ENCODE measurements at regions not wholly inside any gene's neighbourhood (a gene's known extent, or its start where the extent isn't known, plus 50 kb on each side); places are given as distances from the start of the nearest gene placed in this dataset.

- H3K79me1 ChIP-seq (ENCODE audit: low read length) = no peaks in the 10 kb centered on the region
- no peak for DNase-seq
- H3K4me3 ChIP-seq (ENCODE audit: low read length) = no peak overlapping the region
- no peak overlapping the region for H4K8ac ChIP-seq (ENCODE audit: low read depth, low read length)
- no peak overlapping the region for H3K18ac ChIP-seq (ENCODE audit: low read length)
- no peak overlapping the region for H3K9ac ChIP-seq (ENCODE audit: low read length)
- no peak overlapping the region for H2BK15ac ChIP-seq (replicated peaks; ENCODE audit: low read depth)
- H2BK120ac ChIP-seq (ENCODE audit: low read depth, low read length) = no peak overlapping the region
- H2BK5ac ChIP-seq (ENCODE audit: low read length) = no peak overlapping the region
- H3K4me2 ChIP-seq (ENCODE audit: low read length) = no peak overlapping the region
- no peak overlapping the region for H2AK5ac ChIP-seq (ENCODE audit: low read length)
- no peaks in the 10 kb centered on the region for H3K79me2 ChIP-seq (ENCODE audit: control insufficient read depth, insufficient read depth, low read length)
- no peak overlapping the region for H3K23ac ChIP-seq (ENCODE audit: low read length)
- no peaks in the 10 kb centered on the region for H3K4me1 ChIP-seq (ENCODE audit: control insufficient read depth, low read depth, low read length)
- H3K36me3 ChIP-seq (ENCODE audit: control insufficient read depth, insufficient read depth, low read length) = no peaks in the 10 kb centered on the region
- H3K27me3 ChIP-seq (ENCODE audit: insufficient read depth, low read length, poor library complexity) = no peaks in the 10 kb centered on the region
- no peak overlapping the region for H3K56ac ChIP-seq (ENCODE audit: low read length)
- no peak overlapping the region for H3K27ac ChIP-seq (ENCODE audit: low read depth, low read length)
- WGBS (ENCODE audit: extremely low coverage, insufficient coverage, low lambda C conversion rate) = no CpG with 5 or more reads among the region's 3 CpGs
- H3K4ac ChIP-seq (ENCODE audit: low read depth, low read length) = no peak overlapping the region
- no peak overlapping the region for H4K5ac ChIP-seq (ENCODE audit: low read length)
Observed at GRCh38 chr2:189366349-189366748, 74.9 kb upstream of the WDR75 start.

GRCh38 chr2:189367343-189367742 lies 73.9 kb upstream of the WDR75 start:
- H3K23ac ChIP-seq (ENCODE audit: low read length) = no peak overlapping the region
- H4K5ac ChIP-seq (ENCODE audit: low read length) = no peak overlapping the region
- no CpG with 5 or more reads among the region's 2 CpGs for WGBS (ENCODE audit: extremely low coverage, insufficient coverage, low lambda C conversion rate)
- H2AK5ac ChIP-seq (ENCODE audit: low read length) = no peak overlapping the region
- H2BK15ac ChIP-seq (replicated peaks; ENCODE audit: low read depth) = no peak overlapping the region
- DNase-seq = no peak
- no peaks in the 10 kb centered on the region for H3K27me3 ChIP-seq (ENCODE audit: insufficient read depth, low read length, poor library complexity)
- H3K79me1 ChIP-seq (ENCODE audit: low read length) = no peaks in the 10 kb centered on the region
- H3K4me1 ChIP-seq (ENCODE audit: control insufficient read depth, low read depth, low read length) = no peaks in the 10 kb centered on the region
- H4K8ac ChIP-seq (ENCODE audit: low read depth, low read length) = no peak overlapping the region
- no peaks in the 10 kb centered on the region for H3K79me2 ChIP-seq (ENCODE audit: control insufficient read depth, insufficient read depth, low read length)
- no peak overlapping the region for H3K4me3 ChIP-seq (ENCODE audit: low read length)
- H2BK120ac ChIP-seq (ENCODE audit: low read depth, low read length) = no peak overlapping the region
- H3K36me3 ChIP-seq (ENCODE audit: control insufficient read depth, insufficient read depth, low read length) = no peaks in the 10 kb centered on the region
- H3K4ac ChIP-seq (ENCODE audit: low read depth, low read length) = no peak overlapping the region
- no peak overlapping the region for H3K56ac ChIP-seq (ENCODE audit: low read length)
- H3K9ac ChIP-seq (ENCODE audit: low read length) = no peak overlapping the region
- H3K18ac ChIP-seq (ENCODE audit: low read length) = no peak overlapping the region
- no peak overlapping the region for H2BK5ac ChIP-seq (ENCODE audit: low read length)
- H3K27ac ChIP-seq (ENCODE audit: low read depth, low read length) = no peak overlapping the region
- H3K4me2 ChIP-seq (ENCODE audit: low read length) = no peak overlapping the region

- H3K4me2 ChIP-seq (ENCODE audit: low read length) = no peak overlapping the region
- H2BK15ac ChIP-seq (replicated peaks; ENCODE audit: low read depth) = no peak overlapping the region
- H3K4ac ChIP-seq (ENCODE audit: low read depth, low read length) = no peak overlapping the region
- no peak overlapping the region for H3K27ac ChIP-seq (ENCODE audit: low read depth, low read length)
- no peak overlapping the region for H4K8ac ChIP-seq (ENCODE audit: low read depth, low read length)
- H2BK5ac ChIP-seq (ENCODE audit: low read length) = no peak overlapping the region
- H4K5ac ChIP-seq (ENCODE audit: low read length) = no peak overlapping the region
- H2AK5ac ChIP-seq (ENCODE audit: low read length) = no peak overlapping the region
- no peaks in the 10 kb centered on the region for H3K79me2 ChIP-seq (ENCODE audit: control insufficient read depth, insufficient read depth, low read length)
- no peak overlapping the region for H2BK120ac ChIP-seq (ENCODE audit: low read depth, low read length)
- H3K18ac ChIP-seq (ENCODE audit: low read length) = no peak overlapping the region
- no peak overlapping the region for H3K4me3 ChIP-seq (ENCODE audit: low read length)
- no peaks in the 10 kb centered on the region for H3K79me1 ChIP-seq (ENCODE audit: low read length)
- H3K23ac ChIP-seq (ENCODE audit: low read length) = no peak overlapping the region
- no peaks in the 10 kb centered on the region for H3K27me3 ChIP-seq (ENCODE audit: insufficient read depth, low read length, poor library complexity)
- no CpG with 5 or more reads among the region's 3 CpGs for WGBS (ENCODE audit: extremely low coverage, insufficient coverage, low lambda C conversion rate)
- DNase-seq = no peak
- no peaks in the 10 kb centered on the region for H3K36me3 ChIP-seq (ENCODE audit: control insufficient read depth, insufficient read depth, low read length)
- H3K9ac ChIP-seq (ENCODE audit: low read length) = no peak overlapping the region
- H3K4me1 ChIP-seq (ENCODE audit: control insufficient read depth, low read depth, low read length) = no peaks in the 10 kb centered on the region
- no peak overlapping the region for H3K56ac ChIP-seq (ENCODE audit: low read length)
Observed at GRCh38 chr2:189369566-189369965, 71.7 kb upstream of the WDR75 start.

GRCh38 chr2:189370719-189371118 lies 70.6 kb upstream of the WDR75 start:
- Histone ChIP-seq H3K18ac (ENCODE audit: low read length) (no peak overlapping the region), H3K36me3 (ENCODE audit: control insufficient read depth, insufficient read depth, low read length) (no peaks in the 10 kb centered on the region), H3K56ac (ENCODE audit: low read length) (no peak overlapping the region), H2AK5ac (ENCODE audit: low read length) (no peak overlapping the region), H3K9ac (ENCODE audit: low read length) (no peak overlapping the region), H3K4me3 (ENCODE audit: low read length) (no peak overlapping the region), H3K4me2 (ENCODE audit: low read length) (no peak overlapping the region), H3K27me3 (ENCODE audit: insufficient read depth, low read length, poor library complexity) (no peaks in the 10 kb centered on the region), H4K8ac (ENCODE audit: low read depth, low read length) (no peak overlapping the region), H3K4me1 (ENCODE audit: control insufficient read depth, low read depth, low read length) (no peaks in the 10 kb centered on the region), H3K79me1 (ENCODE audit: low read length) (no peaks in the 10 kb centered on the region), H3K4ac (ENCODE audit: low read depth, low read length) (no peak overlapping the region), H2BK15ac (replicated peaks; ENCODE audit: low read depth) (no peak overlapping the region), H3K23ac (ENCODE audit: low read length) (no peak overlapping the region), H3K27ac (ENCODE audit: low read depth, low read length) (no peak overlapping the region), H2BK5ac (ENCODE audit: low read length) (no peak overlapping the region), H2BK120ac (ENCODE audit: low read depth, low read length) (no peak overlapping the region), H4K5ac (ENCODE audit: low read length) (no peak overlapping the region), H3K79me2 (ENCODE audit: control insufficient read depth, insufficient read depth, low read length) (no peaks in the 10 kb centered on the region)
- 100% methylated on average over 1 of the region's 3 CpGs for WGBS (ENCODE audit: extremely low coverage, insufficient coverage, low lambda C conversion rate)
- DNase-seq = no peak

GRCh38 chr2:189372688-189373257 lies 68.5 kb upstream of the WDR75 start:
- H3K23ac ChIP-seq (ENCODE audit: low read length) = no peak overlapping the region
- H3K56ac ChIP-seq (ENCODE audit: low read length) = no peak overlapping the region
- H3K4ac ChIP-seq (ENCODE audit: low read depth, low read length) = no peak overlapping the region
- no peak overlapping the region for H2BK120ac ChIP-seq (ENCODE audit: low read depth, low read length)
- no peak overlapping the region for H4K5ac ChIP-seq (ENCODE audit: low read length)
- no peaks in the 10 kb centered on the region for H3K4me1 ChIP-seq (ENCODE audit: control insufficient read depth, low read depth, low read length)
- H3K4me3 ChIP-seq (ENCODE audit: low read length) = no peak overlapping the region
- no peak overlapping the region for H4K8ac ChIP-seq (ENCODE audit: low read depth, low read length)
- H2BK15ac ChIP-seq (replicated peaks; ENCODE audit: low read depth) = no peak overlapping the region
- no peak for DNase-seq
- no peaks in the 10 kb centered on the region for H3K79me2 ChIP-seq (ENCODE audit: control insufficient read depth, insufficient read depth, low read length)
- no peak overlapping the region for H3K27ac ChIP-seq (ENCODE audit: low read depth, low read length)
- H2BK5ac ChIP-seq (ENCODE audit: low read length) = no peak overlapping the region
- no CpG with 5 or more reads among the region's 1 CpG for WGBS (ENCODE audit: extremely low coverage, insufficient coverage, low lambda C conversion rate)
- no peak overlapping the region for H3K9ac ChIP-seq (ENCODE audit: low read length)
- no peaks in the 10 kb centered on the region for H3K27me3 ChIP-seq (ENCODE audit: insufficient read depth, low read length, poor library complexity)
- no peak overlapping the region for H3K18ac ChIP-seq (ENCODE audit: low read length)
- no peak overlapping the region for H3K4me2 ChIP-seq (ENCODE audit: low read length)
- H3K36me3 ChIP-seq (ENCODE audit: control insufficient read depth, insufficient read depth, low read length) = no peaks in the 10 kb centered on the region
- no peaks in the 10 kb centered on the region for H3K79me1 ChIP-seq (ENCODE audit: low read length)
- no peak overlapping the region for H2AK5ac ChIP-seq (ENCODE audit: low read length)

- H3K79me1 ChIP-seq (ENCODE audit: low read length) = no peaks in the 10 kb centered on the region
Observed at GRCh38 chr2:189374481-189374880, 66.8 kb upstream of the WDR75 start.

More at GRCh38 chr2:189374481-189374880, 66.8 kb upstream of the WDR75 start:
- Histone ChIP-seq H3K23ac (ENCODE audit: low read length) (no peak overlapping the region), H2AK5ac (ENCODE audit: low read length) (no peak overlapping the region), H3K36me3 (ENCODE audit: control insufficient read depth, insufficient read depth, low read length) (no peaks in the 10 kb centered on the region), H3K4me1 (ENCODE audit: control insufficient read depth, low read depth, low read length) (no peaks in the 10 kb centered on the region), H3K27me3 (ENCODE audit: insufficient read depth, low read length, poor library complexity) (no peaks in the 10 kb centered on the region), H3K27ac (ENCODE audit: low read depth, low read length) (no peak overlapping the region), H3K4me3 (ENCODE audit: low read length) (no peak overlapping the region), H4K8ac (ENCODE audit: low read depth, low read length) (no peak overlapping the region), H4K5ac (ENCODE audit: low read length) (no peak overlapping the region), H2BK15ac (replicated peaks; ENCODE audit: low read depth) (no peak overlapping the region), H3K9ac (ENCODE audit: low read length) (no peak overlapping the region), H3K18ac (ENCODE audit: low read length) (no peak overlapping the region), H3K79me2 (ENCODE audit: control insufficient read depth, insufficient read depth, low read length) (no peaks in the 10 kb centered on the region), H2BK120ac (ENCODE audit: low read depth, low read length) (no peak overlapping the region), H3K4ac (ENCODE audit: low read depth, low read length) (no peak overlapping the region), H3K56ac (ENCODE audit: low read length) (no peak overlapping the region), H3K4me2 (ENCODE audit: low read length) (no peak overlapping the region), H2BK5ac (ENCODE audit: low read length) (no peak overlapping the region)
- DNase-seq = no peak

Measured in mesendoderm (in vitro differentiated cells).